ENCODE measurements at regions not wholly inside any gene's neighbourhood (a gene's known extent, or its start where the extent isn't known, plus 50 kb on each side); places are given as distances from the start of the nearest gene placed in this dataset.

DNA sequence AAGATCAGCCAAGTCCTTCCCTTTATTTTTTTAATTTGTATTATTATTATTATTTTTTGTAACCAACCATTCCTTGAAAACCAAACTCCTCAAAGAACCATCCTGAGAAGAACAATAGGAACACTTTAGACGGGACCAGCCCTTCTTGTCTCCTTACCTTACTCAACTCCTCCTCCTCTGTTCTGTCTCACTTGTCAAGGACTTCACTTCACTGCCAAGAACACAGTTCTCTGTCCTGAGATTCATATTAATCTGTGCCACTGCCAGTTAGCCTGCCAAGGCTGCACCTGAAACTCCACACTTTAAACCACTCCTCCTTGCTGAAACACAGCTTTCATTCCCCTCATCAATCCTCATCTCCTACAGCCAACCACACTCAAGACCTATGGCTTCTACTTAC lies 73.8 kb upstream of the ATP1A1 start:
- DNase-seq, result no peak

DNA sequence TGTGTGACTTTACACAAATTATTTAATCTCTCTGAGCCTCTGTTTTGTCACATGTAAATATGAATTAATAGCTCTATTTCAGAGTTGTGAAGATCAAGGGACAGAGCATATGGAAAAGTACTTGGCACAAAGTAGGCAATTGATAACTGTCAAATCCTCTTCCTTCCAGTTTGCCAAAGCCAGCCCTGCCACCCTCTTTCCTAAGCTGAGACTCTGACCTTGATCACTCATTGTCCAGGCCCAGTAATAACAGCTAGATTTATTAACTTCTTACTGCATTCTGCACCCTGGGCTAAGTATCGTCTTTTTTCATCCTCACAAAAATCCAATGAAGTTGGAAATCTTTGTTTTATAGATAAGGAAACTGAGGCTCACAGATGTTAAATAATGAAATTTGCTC lies 70.8 kb upstream of the ATP1A1 start:
- DNase-seq, result no peak

DNA sequence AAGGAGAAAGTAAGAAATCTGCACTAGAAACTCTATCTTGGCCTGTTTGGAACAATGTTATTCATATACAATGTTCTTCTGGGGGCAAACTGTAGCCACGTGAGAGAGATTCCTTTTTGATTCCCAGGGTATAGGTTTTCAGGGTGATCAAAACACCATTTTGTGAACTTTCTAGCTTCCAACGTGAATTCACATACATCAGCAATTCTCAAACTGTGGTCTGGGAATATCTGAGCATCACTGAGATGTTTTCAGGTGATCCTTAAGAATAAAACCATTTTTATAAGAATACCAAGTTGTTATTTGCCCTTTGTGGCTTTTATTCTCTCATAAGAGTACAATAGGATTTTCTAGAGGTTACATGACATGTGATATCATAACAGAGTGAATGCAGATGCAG lies 66.9 kb upstream of the ATP1A1 start:
- DNase-seq, result no peak

DNA sequence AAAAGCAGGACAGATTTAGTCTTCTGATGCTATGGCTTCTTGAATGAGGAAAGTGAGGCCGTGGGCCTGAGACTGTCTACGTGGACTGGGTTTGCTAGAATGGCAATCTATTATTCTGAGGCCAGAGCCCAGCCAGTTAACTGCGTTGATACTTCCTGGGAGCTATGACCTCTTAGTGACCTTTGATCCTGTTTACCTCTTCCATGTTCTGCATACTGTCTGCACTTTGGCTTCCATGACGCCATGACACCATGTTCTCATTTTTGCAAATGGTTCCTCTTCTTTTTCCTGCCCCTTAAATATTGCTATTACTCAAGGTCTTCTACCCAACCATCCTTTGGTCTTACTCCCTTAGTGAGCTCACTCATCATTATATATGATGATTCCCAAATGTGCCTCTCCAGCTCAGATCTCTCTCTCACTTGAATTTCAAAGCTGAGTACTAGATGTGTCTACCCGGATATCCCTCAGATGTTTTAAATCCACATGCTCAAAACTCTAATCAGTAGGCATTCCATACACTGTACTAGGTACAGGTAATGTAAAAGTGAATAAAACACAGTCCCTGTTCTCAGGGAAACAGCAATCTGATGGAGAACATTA lies 66.1 kb upstream of the ATP1A1 start:
- no peak for DNase-seq

DNA sequence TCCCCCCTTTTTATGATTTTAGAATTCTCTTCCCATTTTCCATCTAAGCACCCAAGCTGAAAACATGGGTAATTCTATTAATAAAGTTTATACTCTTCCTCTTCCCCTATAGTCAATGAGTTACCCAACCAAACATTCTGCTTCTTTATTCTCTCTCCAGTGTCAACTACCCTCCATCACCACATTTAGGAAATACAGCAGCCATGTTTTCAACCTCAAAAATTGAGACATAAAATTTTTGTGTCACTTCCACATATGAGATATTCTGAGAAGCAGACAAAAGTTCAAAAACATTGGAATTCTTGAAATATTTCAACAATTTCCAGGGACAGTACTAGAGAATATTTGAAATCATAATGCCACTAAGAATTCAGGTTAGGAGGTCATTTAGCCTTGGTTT lies 64.8 kb upstream of the ATP1A1 start:
- no peak for DNase-seq

DNA sequence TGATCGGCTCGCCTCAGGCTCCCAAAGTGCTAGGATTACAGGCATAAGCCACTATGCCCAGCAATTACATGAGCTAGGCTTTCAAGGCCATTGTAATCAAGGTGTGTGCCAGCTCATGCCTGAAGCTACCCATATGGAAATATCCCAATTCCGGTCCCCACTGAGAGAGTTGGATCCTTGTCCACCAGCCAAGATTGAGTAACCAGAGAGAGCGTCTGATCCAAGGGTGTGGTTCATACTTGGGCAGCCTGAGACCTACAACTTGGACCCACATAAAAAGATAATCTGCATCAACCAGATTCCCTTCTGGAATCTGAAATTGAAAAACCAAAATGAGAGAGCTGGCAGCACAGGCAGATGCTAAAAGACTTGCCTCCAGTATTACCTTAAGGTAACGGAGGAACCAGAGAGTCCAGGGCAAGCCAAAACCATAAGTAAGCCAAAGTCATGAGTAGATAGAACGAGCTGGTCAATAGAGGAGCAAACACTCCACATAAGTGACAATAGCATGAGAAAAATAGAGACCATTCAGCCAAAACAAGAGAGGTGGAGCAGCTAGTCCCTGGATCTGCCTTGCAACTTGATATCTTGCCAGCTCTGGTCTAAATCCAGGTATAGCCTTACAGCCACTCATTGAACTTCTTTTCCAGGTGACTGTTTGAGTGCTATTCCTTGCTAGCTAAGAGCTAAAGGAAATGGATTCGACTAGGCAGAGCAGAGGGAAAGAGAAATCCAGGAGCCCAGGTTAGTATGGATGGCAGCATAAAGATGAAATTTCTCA lies 63.8 kb upstream of the ATP1A1 start:
- no peak for DNase-seq

DNA sequence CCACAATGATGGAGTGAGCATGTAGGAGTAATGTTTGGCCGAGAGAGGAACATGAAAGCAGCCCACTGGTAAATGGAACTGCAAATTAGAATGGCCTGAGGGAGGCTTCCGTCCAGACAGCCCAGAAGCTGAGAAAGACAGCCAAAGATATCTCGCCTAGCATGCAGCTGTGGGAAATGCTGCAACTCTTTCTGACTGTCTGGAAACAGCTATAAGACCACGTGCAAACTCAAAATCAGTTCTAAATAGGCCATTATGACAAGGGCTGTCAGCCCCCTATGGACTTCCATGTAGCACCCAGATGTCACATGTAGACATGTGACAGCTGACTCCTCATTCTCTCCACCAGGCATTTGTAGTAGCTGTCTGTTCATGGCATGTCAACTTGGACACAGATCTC lies 62.9 kb upstream of the ATP1A1 start:
- no peak for DNase-seq

DNA sequence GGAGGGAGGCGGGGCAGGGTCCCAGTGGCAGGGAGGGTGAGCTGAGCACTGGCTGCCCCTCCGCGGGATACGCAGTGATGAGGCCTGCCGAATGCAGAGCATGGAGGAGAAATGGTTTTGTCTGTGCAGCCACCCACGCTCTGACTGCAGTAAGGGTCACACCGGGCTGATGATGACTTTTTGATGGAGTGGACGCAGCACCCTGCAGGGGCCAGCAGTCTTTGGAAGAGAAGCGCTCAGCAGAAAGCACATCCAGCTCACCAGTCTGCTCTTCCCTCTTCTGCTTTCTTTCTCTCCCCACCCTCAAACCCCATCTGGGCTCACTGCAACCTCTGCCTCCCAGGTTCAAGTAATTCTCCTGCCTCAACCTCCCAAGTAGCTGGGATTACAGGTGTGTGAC lies 61.9 kb upstream of the ATP1A1 start:
- DNase-seq, result no peak

DNA sequence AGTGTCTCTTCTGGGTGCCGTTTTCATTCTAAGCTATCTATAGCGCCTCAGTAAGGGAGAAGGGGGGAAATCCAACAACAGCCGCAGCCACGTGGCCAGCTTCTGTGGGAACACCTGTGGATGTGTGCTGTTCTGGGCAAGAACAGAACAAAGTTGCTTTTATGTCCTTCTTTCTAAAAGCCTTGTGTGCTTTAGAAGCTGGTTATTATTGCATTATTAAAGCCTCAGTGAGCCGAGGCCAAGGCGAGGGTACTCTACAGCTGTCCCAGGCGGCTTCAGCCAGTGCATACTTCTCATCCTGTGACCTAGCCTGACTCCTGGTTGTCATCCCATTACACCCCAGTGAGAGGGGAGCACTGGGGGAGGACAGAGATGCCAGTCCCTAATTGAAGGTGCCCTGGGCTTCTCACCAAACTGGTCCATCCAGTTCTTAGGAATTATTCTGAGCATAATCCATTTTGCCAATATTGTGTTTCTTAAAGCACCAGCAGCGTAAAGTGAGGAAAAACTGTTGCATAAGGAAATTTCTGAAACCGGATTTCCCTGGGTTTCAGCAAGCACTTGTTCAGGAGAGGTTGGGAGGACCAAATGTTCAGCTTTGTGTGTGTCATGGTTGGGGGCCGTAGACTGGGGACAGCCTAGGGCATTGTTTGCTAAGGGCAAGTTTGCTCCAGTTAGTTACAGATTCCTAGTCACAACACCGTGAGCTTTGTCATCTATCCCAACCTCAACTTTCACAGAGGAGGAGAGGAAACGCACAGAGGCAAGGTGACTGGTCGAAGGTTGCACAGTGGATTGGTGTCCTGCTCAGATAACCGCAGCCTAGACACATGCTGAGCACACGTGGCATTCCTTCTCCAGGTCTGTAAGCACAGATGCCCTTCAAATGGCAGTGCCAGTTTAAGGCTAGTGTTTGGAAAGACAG lies 61.0 kb upstream of the ATP1A1 start:
- DNase-seq, result no peak

DNA sequence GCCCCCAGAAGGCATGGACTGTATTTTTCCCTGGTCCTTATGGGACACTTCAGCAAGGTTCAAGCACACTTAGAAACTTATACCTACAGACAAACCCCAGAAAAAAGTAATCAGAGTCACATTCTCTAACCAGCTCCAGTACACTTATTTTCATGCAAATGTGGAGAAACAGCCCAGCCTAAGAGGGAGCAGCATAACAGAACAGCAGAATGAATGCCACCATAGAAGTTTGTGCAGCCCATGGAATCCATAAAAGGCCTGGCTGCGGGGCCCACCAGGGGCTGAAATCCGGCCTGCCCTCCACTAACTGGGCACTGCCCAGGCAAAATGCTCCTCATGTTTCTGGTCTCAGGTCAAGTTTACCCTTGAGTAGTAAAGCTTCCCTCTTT lies 60.4 kb upstream of the ATP1A1 start:
- no peak for DNase-seq

DNA sequence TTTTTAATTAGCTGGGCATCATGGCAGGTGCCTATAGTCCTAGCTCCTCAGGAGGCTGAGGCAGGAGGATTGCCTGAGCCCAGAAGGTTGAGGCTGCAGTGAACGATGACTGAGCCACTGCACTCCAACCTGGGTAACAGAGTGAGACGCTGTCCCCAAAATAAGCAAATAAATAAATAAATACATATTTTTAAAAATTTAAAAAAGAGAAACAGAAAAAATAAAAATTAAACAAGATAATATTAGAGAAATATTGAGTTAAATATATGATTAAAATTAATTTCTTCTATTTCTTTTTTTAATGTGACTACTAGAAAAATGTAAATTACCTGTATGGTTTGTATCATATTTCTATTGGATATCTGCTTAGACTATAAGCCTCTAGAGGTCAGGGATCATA lies 59.3 kb upstream of the ATP1A1 start:
- DNase-seq, result no peak

DNA sequence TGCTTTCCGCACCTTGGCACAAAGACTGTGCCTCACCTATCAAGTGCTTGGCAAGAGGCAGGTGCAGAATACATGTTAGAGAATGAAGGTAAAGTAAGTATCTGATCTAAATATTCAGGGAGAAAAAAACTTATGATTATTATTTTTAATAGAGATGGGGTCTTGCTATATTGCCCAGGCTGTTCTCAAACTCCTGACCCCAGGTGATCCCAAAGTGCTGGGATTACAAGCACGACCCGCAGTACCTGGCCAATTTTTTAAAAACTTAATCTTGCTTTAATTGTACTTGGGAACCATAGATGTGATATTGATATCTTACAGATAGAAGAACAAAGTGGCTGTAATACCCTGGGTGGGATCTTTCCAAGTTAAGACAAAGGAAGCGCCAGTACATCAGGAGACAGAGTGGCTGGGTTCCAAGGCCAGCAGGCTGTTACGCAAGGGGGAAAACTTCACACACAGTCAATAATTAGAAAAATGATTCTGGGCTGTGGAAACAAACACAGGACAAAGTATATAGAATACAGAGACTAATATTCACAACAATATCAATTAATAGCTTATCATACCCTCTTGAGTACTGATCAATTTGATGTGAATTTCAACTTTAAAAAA lies 58.6 kb upstream of the ATP1A1 start:
- DNase-seq, result no peak

DNA sequence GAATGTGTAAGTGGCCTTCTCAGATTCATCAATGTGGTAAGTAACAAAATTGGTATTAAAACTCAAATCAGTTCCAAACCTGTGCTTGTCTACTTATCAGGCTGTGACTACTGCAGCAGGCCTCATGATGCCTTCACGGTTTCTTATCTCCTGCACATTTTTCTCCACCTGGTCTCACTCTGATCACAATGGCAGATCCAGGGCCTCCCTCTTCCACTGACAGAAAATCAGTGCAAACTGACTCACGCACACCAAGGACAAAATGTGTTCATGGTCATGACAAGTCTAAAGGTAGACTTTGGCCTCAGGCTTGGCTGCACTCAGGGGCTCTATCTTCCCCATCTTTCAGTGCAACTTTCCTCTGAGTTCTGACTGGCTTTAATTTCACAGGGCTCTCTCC lies 56.7 kb upstream of the ATP1A1 start:
- no peak for DNase-seq

DNA sequence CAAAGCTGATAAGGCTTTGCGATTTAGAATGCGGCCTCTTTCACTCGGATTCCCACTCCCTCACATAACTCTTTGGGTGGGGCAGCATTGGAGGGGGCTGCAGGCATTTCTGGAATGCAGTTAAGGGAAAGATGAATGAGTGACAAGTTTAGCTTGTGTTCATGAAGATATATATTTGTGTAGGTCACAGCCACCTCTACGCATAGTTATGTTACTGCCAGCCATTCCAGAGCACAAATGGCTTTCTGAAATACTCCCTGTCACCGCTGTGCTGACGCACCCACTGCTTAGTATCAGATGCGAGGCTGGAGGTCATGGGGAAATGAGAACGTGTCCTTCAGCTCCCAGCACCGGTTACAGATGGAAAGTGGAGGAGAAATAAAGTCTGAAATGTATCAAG lies 54.1 kb upstream of the ATP1A1 start:
- no peak for DNase-seq

DNA sequence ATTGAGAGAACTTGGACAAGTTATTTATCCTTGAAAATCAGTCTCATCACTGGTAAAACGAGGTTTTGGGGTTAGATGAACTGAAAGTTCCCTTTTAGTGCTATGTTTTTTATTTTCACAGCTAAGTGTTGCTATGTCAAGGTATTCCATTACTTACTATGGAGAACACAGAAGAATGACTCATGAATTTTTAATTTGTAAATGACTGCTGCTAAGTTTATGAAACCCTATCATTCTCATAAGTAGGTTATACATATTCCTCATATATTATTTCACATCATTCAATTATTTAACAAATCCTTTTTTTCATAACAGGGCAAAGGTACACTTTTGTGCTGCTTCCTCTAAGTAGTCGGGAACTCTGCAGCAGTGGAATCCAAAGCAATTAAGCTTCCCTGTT lies 52.2 kb upstream of the ATP1A1 start:
- no peak for DNase-seq

DNA sequence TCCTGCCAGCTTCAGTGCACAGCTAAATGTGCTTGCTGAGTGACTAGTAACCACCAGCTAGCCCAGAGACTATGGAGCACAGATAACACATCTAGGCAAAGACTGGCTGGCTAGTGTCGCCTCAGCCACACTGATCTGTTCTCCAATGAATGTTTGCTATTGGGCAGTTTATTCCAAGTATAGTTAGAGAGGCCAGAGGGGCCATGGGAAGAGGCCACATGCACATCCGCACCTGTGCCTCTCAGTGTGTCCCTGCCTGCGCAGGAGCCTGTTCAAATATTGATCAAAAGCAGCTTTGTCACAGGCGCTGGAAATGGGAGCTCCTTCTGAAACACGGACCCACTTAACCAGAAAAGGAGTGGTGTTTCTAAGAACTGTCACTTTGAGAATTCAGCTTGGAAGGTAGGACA lies 51.3 kb upstream of the ATP1A1 start:
- no peak for DNase-seq

DNA sequence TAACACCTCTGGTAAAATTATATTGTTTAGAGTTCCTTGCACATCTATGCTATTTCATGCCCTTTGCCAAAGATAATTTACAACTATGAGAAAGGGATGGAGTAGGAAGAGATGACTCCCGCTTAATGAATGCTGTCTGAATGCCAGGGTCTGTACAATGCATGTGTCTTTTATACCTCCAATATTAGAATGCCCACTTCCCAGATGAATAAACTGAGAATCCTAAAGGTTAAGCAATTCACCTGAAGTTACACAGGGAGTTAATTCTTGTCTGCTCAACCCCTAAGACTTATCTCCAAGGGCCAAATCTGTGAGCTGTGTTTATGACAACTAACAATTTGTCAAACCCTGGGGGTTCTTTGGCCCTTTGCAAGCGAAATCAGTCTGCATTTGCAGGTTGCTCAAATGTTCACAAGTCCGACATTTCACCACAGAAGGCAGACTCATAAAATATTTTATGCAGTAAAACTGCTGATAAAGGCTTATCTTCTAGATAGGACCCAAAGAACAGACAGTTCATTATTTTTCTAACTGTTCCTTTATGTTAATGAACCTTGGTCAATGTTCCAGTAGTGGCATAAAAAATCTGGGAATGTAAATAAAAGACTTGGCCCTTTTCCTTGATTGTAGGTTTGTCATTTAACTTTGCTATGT lies 50.2 kb upstream of the ATP1A1 start:
- DNase-seq, result no peak

Measured in activated CD4-positive, alpha-beta T cell treated with anti-CD3 and anti-CD28 coated beads for 48 hours (primary cell).